Heart left ventricle (tissue), 13 donors: ENCODE measurements at regions not wholly inside any gene's neighbourhood (a gene's known extent, or its start where the extent isn't known, plus 50 kb on each side); places are given as distances from the start of the nearest gene placed in this dataset.

Source experiments
- POLR2A ChIP-seq, 2 donors: fragments of 450-650 bp; IDR thresholded peaks; one replicate each; pipeline ENCODE4 v1.6.1; 2017; ENCODE audit warnings: antibody characterized with exemption in 2 of 2, mild to moderate bottlenecking in 2 of 2, moderate library complexity in 2 of 2
- TF ChIP-seq, protein P1 (sequence below), 12 donors: fragments of 200-600 bp; sonication (generic) in 4 of 12; IDR thresholded peaks; one replicate each; pipeline versions ENCODE4 v1.5.0 to v1.8.0; 2018 to 2022; ENCODE audit warnings: antibody characterized with exemption in 12 of 12, mild to moderate bottlenecking in 5 of 12
- donor health status: ischemic (EF 13 %, LVEDD 7.1; RV severe dilation, severe dysfunction).
- donor health status: DM: no; HTN: yes; CAD: no.
- donor health status: DM: no; HTN: no; CAD: no.
- donor health status: ischemic (EF 25% LVEDD 6.9; RV normal size, moderate dysfunction).
- donor health status: ischemic (EF 25% LVEDD 5.7; RV mildly dilated, moderate dysfunction).
- donor health status: ischemic (EF 35%, LVEDD 5.7; RV mildly dilated, moderate dysfunction).
- donor health status: nonischemic (EF 11% LVEDD 7.7; RV severe dilation, severe dysfunction).
- donor health status: DM: yes; HTN: yes; CAD: no.
- donor health status: PGD.
- donor health status: ischemic (EF 29% LVEDD 5.4; RV normal size, mild dysfunction).
- donor health status: nonischemic (EF 23%, LVEDD 6.1; RV moderate dilation, normal function).

DNA sequence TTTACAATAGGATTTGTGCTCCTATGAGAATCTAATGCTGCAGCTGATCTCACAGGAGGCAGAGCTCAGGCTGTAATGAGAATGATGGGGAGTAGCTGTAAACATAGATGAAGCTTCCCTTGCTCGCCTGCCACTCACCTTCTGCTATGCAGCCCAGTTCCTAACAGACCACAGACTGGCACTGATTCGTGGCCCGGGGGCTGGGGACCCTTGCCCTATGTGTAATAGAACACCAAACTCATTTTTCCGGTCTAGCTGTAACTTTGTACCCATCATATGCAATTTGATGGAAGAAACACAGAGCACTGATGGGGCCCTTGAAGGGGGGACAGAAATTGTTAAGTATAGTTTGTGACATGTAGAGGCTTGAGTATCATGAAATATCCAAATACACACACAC is 79.6 kb upstream of the OR5AK2 start:
- TF ChIP-seq POLR2A (IDR thresholded peaks at IDR 0.05) = no peak
- TF ChIP-seq, protein P1, sequence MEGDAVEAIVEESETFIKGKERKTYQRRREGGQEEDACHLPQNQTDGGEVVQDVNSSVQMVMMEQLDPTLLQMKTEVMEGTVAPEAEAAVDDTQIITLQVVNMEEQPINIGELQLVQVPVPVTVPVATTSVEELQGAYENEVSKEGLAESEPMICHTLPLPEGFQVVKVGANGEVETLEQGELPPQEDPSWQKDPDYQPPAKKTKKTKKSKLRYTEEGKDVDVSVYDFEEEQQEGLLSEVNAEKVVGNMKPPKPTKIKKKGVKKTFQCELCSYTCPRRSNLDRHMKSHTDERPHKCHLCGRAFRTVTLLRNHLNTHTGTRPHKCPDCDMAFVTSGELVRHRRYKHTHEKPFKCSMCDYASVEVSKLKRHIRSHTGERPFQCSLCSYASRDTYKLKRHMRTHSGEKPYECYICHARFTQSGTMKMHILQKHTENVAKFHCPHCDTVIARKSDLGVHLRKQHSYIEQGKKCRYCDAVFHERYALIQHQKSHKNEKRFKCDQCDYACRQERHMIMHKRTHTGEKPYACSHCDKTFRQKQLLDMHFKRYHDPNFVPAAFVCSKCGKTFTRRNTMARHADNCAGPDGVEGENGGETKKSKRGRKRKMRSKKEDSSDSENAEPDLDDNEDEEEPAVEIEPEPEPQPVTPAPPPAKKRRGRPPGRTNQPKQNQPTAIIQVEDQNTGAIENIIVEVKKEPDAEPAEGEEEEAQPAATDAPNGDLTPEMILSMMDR (IDR thresholded peaks at IDR 0.05) = no peak
